ENCODE measurements at regions not wholly inside any gene's neighbourhood (a gene's known extent, or its start where the extent isn't known, plus 50 kb on each side); places are given as distances from the start of the nearest gene placed in this dataset.

DNA sequence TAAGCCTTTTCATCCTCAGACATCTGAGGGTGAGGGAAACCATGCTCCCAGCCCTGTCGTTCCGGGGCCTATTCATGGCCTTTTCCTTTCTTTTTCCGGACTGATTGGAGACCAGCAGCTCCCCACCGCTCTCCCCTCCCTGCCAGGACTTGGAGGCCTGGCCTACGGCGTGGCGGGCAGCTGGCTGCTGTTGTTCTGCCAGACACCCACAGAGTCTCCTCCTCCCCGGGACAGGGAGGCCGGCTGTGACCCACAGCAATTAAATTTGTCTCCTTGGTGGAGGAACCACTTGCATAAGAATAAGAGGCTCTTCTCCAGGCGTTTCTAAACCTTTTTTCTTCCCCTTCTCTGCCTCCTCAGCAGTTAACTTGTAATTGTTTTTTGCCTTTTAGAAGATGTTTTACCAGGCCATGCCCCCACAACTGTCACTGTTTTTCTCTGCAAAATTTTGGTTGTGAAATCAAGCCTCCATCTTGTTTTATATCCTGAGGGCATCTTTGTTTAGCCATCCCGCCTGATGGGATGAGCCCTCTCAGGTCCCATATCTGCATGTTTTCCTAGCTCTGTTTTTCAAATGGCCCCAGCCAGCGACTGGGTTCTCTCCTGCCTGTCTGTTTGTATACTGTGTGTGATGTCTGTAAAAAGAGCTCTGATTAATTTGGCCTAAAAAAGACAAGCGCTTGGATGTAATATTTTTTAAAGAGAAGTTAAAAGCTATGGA lies 1060.0 kb upstream of the DDX18 start:
- Histone ChIP-seq H3K4me3 (no peak overlapping the region), H3K36me3 (no peaks in the 10 kb centered on the region), H3K27ac (no peak overlapping the region), H3K27me3 (no peaks in the 10 kb centered on the region), H3K4me1 (ENCODE audit: low read depth) (no peaks in the 10 kb centered on the region), H3K9me3 (ENCODE audit: low read depth) (no peaks in the 10 kb centered on the region)
- no peak for DNase-seq (ENCODE audit: low read depth in 1 of 2, low spot score in 1 of 2)
- TF ChIP-seq, protein P1, sequence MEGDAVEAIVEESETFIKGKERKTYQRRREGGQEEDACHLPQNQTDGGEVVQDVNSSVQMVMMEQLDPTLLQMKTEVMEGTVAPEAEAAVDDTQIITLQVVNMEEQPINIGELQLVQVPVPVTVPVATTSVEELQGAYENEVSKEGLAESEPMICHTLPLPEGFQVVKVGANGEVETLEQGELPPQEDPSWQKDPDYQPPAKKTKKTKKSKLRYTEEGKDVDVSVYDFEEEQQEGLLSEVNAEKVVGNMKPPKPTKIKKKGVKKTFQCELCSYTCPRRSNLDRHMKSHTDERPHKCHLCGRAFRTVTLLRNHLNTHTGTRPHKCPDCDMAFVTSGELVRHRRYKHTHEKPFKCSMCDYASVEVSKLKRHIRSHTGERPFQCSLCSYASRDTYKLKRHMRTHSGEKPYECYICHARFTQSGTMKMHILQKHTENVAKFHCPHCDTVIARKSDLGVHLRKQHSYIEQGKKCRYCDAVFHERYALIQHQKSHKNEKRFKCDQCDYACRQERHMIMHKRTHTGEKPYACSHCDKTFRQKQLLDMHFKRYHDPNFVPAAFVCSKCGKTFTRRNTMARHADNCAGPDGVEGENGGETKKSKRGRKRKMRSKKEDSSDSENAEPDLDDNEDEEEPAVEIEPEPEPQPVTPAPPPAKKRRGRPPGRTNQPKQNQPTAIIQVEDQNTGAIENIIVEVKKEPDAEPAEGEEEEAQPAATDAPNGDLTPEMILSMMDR (IDR thresholded peaks at IDR 0.05; ENCODE audit: low read depth, low read length) = no peak

DNA sequence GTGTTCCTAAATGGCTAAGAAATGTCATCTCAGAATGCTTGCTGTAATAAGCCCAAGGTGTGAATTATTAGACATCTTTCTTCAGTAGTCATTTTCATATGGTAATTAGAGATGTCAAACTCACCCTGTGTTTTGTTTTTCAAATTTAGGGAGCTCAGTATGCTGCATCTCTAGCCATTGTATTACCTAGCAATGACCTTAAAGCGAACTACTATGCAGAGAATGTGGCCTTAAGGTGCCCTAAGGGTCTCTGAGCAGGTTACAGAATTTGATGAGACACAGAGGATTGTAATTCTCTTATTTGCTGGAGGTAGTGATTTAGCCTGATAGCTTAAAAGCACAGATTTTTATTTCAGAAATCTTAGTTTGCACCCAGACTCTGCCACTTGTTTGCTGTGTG lies 1052.6 kb upstream of the DDX18 start:
- no peaks in the 10 kb centered on the region for H3K4me1 ChIP-seq (ENCODE audit: low read depth)
- H3K9me3 ChIP-seq (ENCODE audit: low read depth) = no peaks in the 10 kb centered on the region
- H3K4me3 ChIP-seq = no peak overlapping the region
- no peaks in the 10 kb centered on the region for H3K36me3 ChIP-seq
- no peak overlapping the region for H3K27ac ChIP-seq
- DNase-seq (ENCODE audit: low read depth in 1 of 2, low spot score in 1 of 2) = no peak
- TF ChIP-seq, protein P1 (IDR thresholded peaks at IDR 0.05; ENCODE audit: low read depth, low read length) = no peak
- no peaks in the 10 kb centered on the region for H3K27me3 ChIP-seq

DNA sequence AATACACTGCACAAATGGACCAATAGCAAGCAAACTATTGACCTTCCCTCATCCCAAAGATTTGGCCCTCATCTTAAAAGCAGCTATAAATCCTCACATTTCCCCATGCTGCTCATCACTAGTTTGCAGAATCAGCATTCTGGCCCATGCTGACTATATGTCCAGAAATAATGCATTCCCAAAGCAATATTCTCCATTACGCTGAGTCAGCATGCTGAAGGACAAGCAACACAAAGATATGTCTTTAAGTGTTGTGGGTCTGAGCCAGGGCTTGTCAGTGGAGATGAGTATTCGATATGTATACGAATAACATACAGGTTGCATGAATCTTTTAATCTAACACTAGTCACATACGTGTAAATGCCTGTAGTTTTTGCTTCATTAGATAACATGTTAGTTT lies 1045.0 kb upstream of the DDX18 start:
- Histone ChIP-seq H3K36me3 (no peaks in the 10 kb centered on the region), H3K27me3 (no peaks in the 10 kb centered on the region), H3K4me3 (no peak overlapping the region), H3K9me3 (ENCODE audit: low read depth) (no peaks in the 10 kb centered on the region), H3K4me1 (ENCODE audit: low read depth) (no peaks in the 10 kb centered on the region), H3K27ac (no peak overlapping the region)
- DNase-seq (ENCODE audit: low read depth in 1 of 2, low spot score in 1 of 2) = no peak
- TF ChIP-seq, protein P1 (IDR thresholded peaks at IDR 0.05; ENCODE audit: low read depth, low read length) = no peak

DNA sequence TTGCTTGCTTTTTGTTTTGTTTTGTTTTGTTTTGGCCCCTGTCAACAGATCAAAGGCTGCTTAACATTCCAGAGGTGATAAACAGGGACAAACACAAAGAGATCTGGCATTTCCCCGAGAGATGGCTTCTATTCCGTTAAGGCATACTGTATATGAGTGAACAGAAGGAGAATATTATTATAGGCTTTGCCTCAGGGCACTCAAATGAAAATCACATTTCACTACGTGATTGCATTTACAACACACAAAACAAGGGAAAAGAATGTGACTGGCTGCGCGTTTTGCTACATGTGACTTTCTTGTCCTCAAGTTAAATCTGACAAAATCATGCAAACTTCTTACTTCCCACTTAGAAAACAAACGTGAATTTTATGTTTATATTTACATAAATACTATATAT lies 1037.9 kb upstream of the DDX18 start:
- no peaks in the 10 kb centered on the region for H3K4me1 ChIP-seq (ENCODE audit: low read depth)
- no peak overlapping the region for H3K27ac ChIP-seq
- no peaks in the 10 kb centered on the region for H3K36me3 ChIP-seq
- no peak overlapping the region for H3K4me3 ChIP-seq
- H3K9me3 ChIP-seq (ENCODE audit: low read depth) = no peaks in the 10 kb centered on the region
- TF ChIP-seq, protein P1 (IDR thresholded peaks at IDR 0.05; ENCODE audit: low read depth, low read length) = no peak
- H3K27me3 ChIP-seq = no peaks in the 10 kb centered on the region
- DNase-seq (ENCODE audit: low read depth in 1 of 2, low spot score in 1 of 2) = no peak

DNA sequence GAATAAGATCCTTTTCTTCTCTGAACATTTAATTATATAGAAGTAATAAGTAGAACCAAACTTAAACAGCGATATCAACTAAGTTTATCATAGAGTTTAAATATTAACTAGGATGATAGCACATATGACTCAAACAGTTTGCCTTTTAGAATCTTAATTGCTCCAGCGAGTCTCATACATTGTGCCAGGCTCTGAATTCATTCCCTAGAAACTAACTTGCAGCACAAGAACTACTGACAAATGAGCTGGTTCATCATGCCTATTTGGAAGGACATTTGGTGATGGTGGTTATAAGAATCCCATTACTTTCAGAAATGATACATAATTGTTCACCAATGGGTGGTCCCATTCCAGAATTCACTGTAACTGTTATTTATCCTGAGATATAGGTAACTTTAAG lies 1026.6 kb upstream of the DDX18 start:
- Histone ChIP-seq H3K36me3 (no peaks in the 10 kb centered on the region), H3K4me3 (no peak overlapping the region), H3K9me3 (ENCODE audit: low read depth) (no peaks in the 10 kb centered on the region), H3K27ac (no peak overlapping the region), H3K4me1 (ENCODE audit: low read depth) (peaks cover 18% of the 10 kb centered on the region), H3K27me3 (no peaks in the 10 kb centered on the region)
- TF ChIP-seq, protein P1 (IDR thresholded peaks at IDR 0.05; ENCODE audit: low read depth, low read length) = no peak
- DNase-seq (ENCODE audit: low read depth in 1 of 2, low spot score in 1 of 2) = no peak

Data from cardiac muscle cell (in vitro differentiated cells and primary cell).